H4 (cell line): ENCODE measurements at regions not wholly inside any gene's neighbourhood (a gene's known extent, or its start where the extent isn't known, plus 50 kb on each side); places are given as distances from the start of the nearest gene placed in this dataset.
"Not testable (repeated sequence)": the region's sequence is repeated elsewhere in the genome, so short reads cannot be mapped to it uniquely, and the experiment has no call there.

Experiments
- DNase-seq: peaks from one replicate; pipeline ENCODE4 v3.0.0-alpha.2; 2015; ENCODE audit warnings: low spot score

- no peak for DNase-seq
Observed at GRCh38 chr4:120636120-120636630, 286.4 kb downstream of the PRDM5 start.

GRCh38 chr4:120633810-120634209, 288.7 kb downstream of the PRDM5 start:
- no peak for DNase-seq

DNA sequence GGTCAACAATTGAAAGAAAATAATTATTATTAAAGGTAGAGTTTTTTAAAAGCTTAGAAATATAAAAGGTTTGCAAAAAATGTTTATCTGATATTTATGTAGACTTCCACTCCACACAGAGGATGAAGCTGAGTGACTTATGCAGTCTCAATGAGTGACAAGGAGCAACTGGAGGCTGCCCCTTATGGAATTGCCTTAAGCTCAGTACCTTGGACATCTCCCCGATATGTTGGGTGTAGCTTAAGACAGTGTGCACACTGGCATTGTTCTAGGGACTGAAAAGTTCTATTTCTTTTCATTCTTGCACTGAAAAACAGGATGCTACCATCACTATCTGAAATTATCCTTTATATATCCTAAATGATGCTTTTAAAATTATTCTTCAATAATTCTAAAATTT, 292.1 kb downstream of the PRDM5 start:
- no peak for DNase-seq

DNA sequence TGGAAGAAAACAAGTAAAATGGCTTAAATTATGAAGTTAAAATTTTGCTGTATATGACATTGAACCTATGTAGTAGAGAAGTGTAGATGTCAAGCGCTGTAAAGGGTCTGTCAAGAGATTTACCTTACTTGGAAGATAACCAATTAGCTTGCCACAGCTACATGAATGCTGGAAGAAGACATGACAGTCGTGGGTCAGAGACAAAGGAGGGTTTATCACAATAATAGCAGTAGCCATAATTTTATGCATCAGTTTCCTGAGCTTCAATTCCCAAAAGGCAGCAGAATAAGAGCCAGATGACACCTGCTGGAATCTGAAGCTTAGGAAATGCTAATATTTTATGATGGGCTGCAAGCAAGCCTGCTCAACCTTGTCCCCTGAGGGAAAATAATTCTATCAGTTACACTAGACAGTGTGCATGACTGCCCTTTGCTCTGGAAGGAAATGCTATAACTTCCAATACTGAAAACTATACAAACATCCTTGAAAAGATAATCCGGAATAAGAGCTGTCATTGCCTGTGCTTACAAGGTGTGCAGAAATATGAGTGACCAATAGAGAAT, 292.9 kb downstream of the PRDM5 start:
- no peak for DNase-seq

DNA sequence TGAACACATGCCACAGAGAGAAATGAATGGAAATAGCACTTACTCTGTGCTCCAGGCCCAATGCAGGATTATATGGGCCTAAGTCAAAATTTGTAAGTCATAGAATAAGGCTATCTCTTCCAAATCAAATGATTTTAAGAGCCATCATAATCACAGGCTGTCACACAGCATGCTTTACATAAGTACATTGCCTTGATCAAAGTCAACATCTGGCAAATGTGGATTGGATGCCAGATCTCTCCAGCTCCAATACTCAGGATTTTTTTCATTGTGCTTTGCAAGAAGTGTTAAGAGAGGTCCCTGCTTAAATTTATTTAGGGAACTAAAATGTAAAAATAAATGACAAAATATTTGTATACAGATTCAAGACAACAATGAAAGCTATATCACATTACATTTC, 299.9 kb downstream of the PRDM5 start:
- DNase-seq = no peak

DNA sequence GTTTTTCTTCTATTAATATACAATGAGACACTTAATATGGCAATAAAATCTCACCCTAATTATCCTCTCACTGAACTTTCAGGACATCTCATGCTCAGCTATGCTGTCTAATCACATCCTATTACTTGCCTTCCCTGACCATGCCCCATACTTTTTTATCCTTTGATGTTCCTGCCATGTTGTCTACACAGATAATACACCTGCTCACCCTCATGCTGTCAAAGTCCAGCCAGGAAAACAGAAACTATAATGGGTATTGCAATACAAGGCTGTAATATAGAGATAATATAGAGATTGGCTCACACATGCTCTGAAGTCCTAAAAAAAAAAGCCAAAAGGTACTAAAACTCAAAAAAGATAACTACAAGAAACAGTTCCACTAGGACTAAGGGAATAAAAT, 305.4 kb downstream of the PRDM5 start:
- no peak for DNase-seq

DNA sequence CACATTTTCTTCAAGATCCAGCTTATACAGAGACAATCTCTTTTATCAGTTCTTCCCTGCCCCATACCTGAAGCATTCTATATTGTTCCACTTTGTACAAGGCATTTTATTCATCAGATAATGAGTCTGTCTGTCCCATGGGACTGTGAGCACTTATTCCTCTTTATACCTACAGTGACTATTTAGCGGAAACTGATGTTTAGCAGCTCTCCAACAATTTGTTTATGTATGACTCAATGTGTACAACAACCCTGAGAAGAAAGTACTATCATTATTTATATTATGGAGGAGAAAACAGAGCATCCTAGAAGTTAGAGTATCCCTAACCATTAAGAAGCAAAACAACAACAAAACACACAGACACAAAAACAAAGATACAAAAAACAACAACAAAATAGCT, 306.5 kb downstream of the PRDM5 start:
- DNase-seq = peak; percentile 26

- no peak for DNase-seq
Observed at GRCh38 chr4:120613778-120614177, 308.7 kb downstream of the PRDM5 start.

DNA sequence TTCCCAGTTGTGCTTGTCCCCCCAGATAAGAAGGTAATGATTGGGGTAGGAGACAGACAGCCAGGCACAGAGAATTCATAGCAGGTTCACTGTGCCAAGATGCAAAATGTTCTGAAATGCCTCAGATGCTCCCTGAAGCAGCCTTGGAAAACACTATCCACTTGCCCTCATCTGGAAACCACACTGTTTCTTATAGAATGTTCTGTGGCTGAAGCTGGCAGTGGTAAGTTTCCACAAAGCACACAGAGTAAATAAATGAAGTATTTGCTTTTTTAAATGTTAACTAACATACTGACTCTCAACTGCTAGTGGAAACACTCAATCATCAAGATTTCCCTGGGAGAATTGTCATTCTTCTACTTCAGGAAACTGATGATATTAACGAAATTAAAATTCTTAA, 311.4 kb downstream of the PRDM5 start:
- DNase-seq = peak; percentile 5

DNA sequence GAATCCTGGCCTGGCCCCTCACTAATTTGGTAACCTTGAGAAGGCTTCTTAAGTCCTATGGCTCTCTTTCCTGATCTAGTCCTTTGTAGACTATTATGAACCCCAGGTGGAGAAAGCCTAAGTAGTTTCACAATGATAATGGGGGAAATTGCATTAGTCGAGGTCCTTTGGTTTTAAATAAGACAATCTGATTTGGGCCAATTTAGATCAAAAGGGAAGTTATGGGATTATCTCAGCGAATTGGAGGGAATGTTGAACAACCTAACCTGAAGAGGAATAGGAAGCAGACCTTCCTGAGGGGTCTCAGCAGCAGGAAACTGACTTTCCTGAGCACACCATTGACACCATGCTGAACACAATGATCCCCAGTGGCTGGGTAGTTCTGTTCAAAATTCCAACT, 331.5 kb downstream of the PRDM5 start:
- no peak for DNase-seq

DNA sequence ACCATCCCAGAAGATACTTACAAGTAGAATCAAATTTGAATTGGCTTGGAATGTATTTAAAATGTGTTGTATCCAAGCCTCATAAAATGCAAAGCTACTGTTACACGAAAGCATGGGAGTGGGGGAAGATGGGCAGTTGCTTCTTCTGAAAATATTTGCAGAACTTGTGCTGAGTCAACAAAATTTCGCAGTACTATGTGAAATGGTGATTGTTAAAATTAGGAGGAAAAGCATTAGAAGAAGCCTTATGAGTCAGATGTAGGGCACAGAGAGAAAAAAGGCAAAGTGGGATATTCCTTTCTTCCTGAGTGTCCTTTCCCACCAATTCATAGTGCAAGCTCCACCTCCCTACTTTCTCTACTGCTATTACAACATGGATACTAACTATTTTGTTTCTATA, 332.7 kb downstream of the PRDM5 start:
- DNase-seq = no peak

DNA sequence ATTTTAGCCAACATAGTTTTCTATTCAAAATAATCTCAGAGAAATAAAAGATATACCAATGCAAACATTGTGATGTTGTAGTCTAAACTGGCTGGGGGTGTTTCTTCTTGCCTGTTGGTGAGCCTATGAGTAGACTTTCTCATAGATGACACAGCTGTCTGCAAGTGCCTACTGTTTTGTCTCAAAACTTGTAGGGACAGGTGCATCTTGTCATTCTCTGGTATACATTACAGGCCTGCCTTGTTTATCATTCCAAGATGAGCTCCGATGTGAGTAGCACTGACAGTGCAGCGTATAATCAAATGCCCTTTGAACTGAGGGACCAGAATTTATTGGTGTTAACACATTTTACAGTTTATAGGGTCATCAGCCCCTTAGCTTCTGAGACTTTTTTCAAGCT, 353.8 kb downstream of the PRDM5 start:
- DNase-seq = no peak

- DNase-seq = no peak
Observed at GRCh38 chr4:120561648-120562047, 360.9 kb downstream of the PRDM5 start.

GRCh38 chr4:120557372-120557771, 365.2 kb downstream of the PRDM5 start:
- no peak for DNase-seq

- no peak for DNase-seq
Observed at GRCh38 chr4:120555058-120555457, 367.5 kb downstream of the PRDM5 start.

- DNase-seq = no peak
Observed at GRCh38 chr4:120554086-120554485, 368.4 kb downstream of the PRDM5 start.

GRCh38 chr4:120550624-120551220, 371.8 kb downstream of the PRDM5 start:
- DNase-seq = not testable (repeated sequence)

GRCh38 chr4:120549011-120549570, 373.4 kb downstream of the PRDM5 start:
- no peak for DNase-seq

- DNase-seq = no peak
Observed at GRCh38 chr4:120545391-120545790, 377.1 kb downstream of the PRDM5 start.

- peak; percentile 13 for DNase-seq
Observed at GRCh38 chr4:120544838-120545237, 377.7 kb downstream of the PRDM5 start.

- no peak for DNase-seq
Observed at GRCh38 chr4:120540625-120541024, 381.9 kb downstream of the PRDM5 start.

DNA sequence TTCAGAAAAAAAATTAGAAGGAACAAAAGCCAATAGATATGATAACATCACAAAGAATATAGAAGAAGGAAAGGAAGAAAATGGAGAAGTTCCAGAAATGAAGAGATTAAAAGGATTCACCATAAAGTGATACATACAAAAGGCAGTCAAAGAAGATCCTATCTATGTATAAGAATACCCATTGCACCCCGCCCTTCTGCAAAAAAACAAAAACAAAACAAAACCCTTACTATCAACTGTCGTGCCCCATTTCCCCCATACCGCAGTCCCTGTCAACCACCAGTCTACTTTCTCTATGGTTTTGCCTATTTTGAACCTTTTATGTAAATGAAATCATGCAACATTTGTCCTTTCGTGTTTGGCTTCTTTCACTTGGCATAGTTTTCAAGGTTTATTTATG, 385.6 kb downstream of the PRDM5 start:
- no peak for DNase-seq

GRCh38 chr4:120528428-120528827, 394.1 kb downstream of the PRDM5 start:
- no peak for DNase-seq

GRCh38 chr4:120526033-120526432, 396.5 kb downstream of the PRDM5 start:
- no peak for DNase-seq
